ENCODE measurements at regions not wholly inside any gene's neighbourhood (a gene's known extent, or its start where the extent isn't known, plus 50 kb on each side); places are given as distances from the start of the nearest gene placed in this dataset.

GRCh38 chr6:79374308-79374707 lies 139.8 kb upstream of the HMGN3 start:
- Mint-ChIP-seq H3K27me3 (ENCODE audit: insufficient read depth, unreplicated experiment) (no peaks in the 10 kb centered on the region), H3K4me3 (ENCODE audit: unreplicated experiment) (no peak overlapping the region), H3K4me1 (ENCODE audit: low read depth, unreplicated experiment) (peaks cover 18% of the 10 kb centered on the region), H3K27ac (ENCODE audit: unreplicated experiment) (peak overlapping the region; percentile 30), H3K36me3 (ENCODE audit: insufficient read depth, unreplicated experiment) (no peaks in the 10 kb centered on the region), H3K9me3 (ENCODE audit: unreplicated experiment) (peaks cover 12% of the 10 kb centered on the region)
- no peak for DNase-seq
- no peaks in the 10 kb centered on the region for H3K27me3 ChIP-seq (replicated peaks; ENCODE audit: control insufficient read depth, insufficient read depth, low read length)
- H3K4me1 ChIP-seq: peaks cover 36% of the 10 kb centered on the region
- CTCF ChIA-PET: no interaction called here
- BruUV-seq (replicated peaks): no TSS peak
- intact Hi-C loops (cut with micrococcal nuclease; ENCODE audit: unreplicated experiment): no loop called here
- POLR2A ChIA-PET: no interaction called here
- TF ChIP-seq, protein P1, sequence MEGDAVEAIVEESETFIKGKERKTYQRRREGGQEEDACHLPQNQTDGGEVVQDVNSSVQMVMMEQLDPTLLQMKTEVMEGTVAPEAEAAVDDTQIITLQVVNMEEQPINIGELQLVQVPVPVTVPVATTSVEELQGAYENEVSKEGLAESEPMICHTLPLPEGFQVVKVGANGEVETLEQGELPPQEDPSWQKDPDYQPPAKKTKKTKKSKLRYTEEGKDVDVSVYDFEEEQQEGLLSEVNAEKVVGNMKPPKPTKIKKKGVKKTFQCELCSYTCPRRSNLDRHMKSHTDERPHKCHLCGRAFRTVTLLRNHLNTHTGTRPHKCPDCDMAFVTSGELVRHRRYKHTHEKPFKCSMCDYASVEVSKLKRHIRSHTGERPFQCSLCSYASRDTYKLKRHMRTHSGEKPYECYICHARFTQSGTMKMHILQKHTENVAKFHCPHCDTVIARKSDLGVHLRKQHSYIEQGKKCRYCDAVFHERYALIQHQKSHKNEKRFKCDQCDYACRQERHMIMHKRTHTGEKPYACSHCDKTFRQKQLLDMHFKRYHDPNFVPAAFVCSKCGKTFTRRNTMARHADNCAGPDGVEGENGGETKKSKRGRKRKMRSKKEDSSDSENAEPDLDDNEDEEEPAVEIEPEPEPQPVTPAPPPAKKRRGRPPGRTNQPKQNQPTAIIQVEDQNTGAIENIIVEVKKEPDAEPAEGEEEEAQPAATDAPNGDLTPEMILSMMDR (IDR thresholded peaks at IDR 0.05; ENCODE audit: insufficient read depth in 1 of 2, low read depth in 1 of 2, low read length in 1 of 2, severe bottlenecking in 1 of 2, unreplicated experiment in 1 of 2): no peak
- no peaks in the 10 kb centered on the region for H3K36me3 ChIP-seq (ENCODE audit: control insufficient read depth, insufficient read depth, low read length)
- no peak overlapping the region for H3K4me3 ChIP-seq (ENCODE audit: low read depth, low read length)
- H3K9me3 ChIP-seq: peaks cover 8% of the 10 kb centered on the region

- Mint-ChIP-seq H3K4me1 (ENCODE audit: low read depth, unreplicated experiment) (peaks cover 18% of the 10 kb centered on the region), H3K36me3 (ENCODE audit: insufficient read depth, unreplicated experiment) (no peaks in the 10 kb centered on the region), H3K9me3 (ENCODE audit: unreplicated experiment) (peaks cover 12% of the 10 kb centered on the region), H3K27ac (ENCODE audit: unreplicated experiment) (peak overlapping the region; percentile 30), H3K27me3 (ENCODE audit: insufficient read depth, unreplicated experiment) (no peaks in the 10 kb centered on the region), H3K4me3 (ENCODE audit: unreplicated experiment) (peak overlapping the region; percentile 10)
- TF ChIP-seq, protein P1 (IDR thresholded peaks at IDR 0.05; ENCODE audit: insufficient read depth in 1 of 2, low read depth in 1 of 2, low read length in 1 of 2, severe bottlenecking in 1 of 2, unreplicated experiment in 1 of 2): no peak
- DNase-seq: no peak
- Histone ChIP-seq H3K4me3 (ENCODE audit: low read depth, low read length) (no peak overlapping the region), H3K36me3 (ENCODE audit: control insufficient read depth, insufficient read depth, low read length) (no peaks in the 10 kb centered on the region), H3K4me1 (peaks cover 36% of the 10 kb centered on the region), H3K9me3 (peaks cover 12% of the 10 kb centered on the region), H3K27me3 (replicated peaks; ENCODE audit: control insufficient read depth, insufficient read depth, low read length) (no peaks in the 10 kb centered on the region)
- ChIA-PET POLR2A (no interaction called here), CTCF (interaction anchor here (0.7 kb wide), 1 partner anchor 57 kb away, joined by 3 read pairs; no protein-coding TSS in a partner anchor)
- no TSS peak for BruUV-seq (replicated peaks)
- intact Hi-C loops (cut with micrococcal nuclease; ENCODE audit: unreplicated experiment): loop anchor here (1.0 to 2.0 kb wide), 2 partner anchors 89 to 140 kb away; partner anchors contain the start of gene HMGN3
Measured at GRCh38 chr6:79373880-79374279, 139.4 kb upstream of the HMGN3 start.

GRCh38 chr6:79373246-79373645 lies 138.8 kb upstream of the HMGN3 start:
- Histone ChIP-seq H3K9me3 (peaks cover 15% of the 10 kb centered on the region), H3K27me3 (replicated peaks; ENCODE audit: control insufficient read depth, insufficient read depth, low read length) (no peaks in the 10 kb centered on the region), H3K4me3 (ENCODE audit: low read depth, low read length) (no peak overlapping the region), H3K36me3 (ENCODE audit: control insufficient read depth, insufficient read depth, low read length) (no peaks in the 10 kb centered on the region), H3K4me1 (peaks cover 35% of the 10 kb centered on the region)
- TF ChIP-seq, protein P1 (IDR thresholded peaks at IDR 0.05; ENCODE audit: insufficient read depth in 1 of 2, low read depth in 1 of 2, low read length in 1 of 2, severe bottlenecking in 1 of 2, unreplicated experiment in 1 of 2): no peak
- no TSS peak for BruUV-seq (replicated peaks)
- intact Hi-C loops (cut with micrococcal nuclease; ENCODE audit: unreplicated experiment): loop anchor here (1.0 to 2.0 kb wide), 2 partner anchors 90 to 139 kb away; partner anchors contain the start of gene HMGN3
- peak; percentile 40 to 59 for DNase-seq
- Mint-ChIP-seq H3K4me3 (ENCODE audit: unreplicated experiment) (peak overlapping the region; percentile 10), H3K9me3 (ENCODE audit: unreplicated experiment) (peaks cover 12% of the 10 kb centered on the region), H3K4me1 (ENCODE audit: low read depth, unreplicated experiment) (peaks cover 18% of the 10 kb centered on the region), H3K27ac (ENCODE audit: unreplicated experiment) (peak overlapping the region; percentile 35), H3K27me3 (ENCODE audit: insufficient read depth, unreplicated experiment) (no peaks in the 10 kb centered on the region), H3K36me3 (ENCODE audit: insufficient read depth, unreplicated experiment) (no peaks in the 10 kb centered on the region)
- CTCF ChIA-PET: interaction anchor here (0.7 kb wide), 1 partner anchor 58 kb away, joined by 3 read pairs; no protein-coding TSS in a partner anchor
- POLR2A ChIA-PET: no interaction called here

Data from Caco-2 (cell line).